ENCODE measurements at regions not wholly inside any gene's neighbourhood (a gene's known extent, or its start where the extent isn't known, plus 50 kb on each side); places are given as distances from the start of the nearest gene placed in this dataset.

DNA sequence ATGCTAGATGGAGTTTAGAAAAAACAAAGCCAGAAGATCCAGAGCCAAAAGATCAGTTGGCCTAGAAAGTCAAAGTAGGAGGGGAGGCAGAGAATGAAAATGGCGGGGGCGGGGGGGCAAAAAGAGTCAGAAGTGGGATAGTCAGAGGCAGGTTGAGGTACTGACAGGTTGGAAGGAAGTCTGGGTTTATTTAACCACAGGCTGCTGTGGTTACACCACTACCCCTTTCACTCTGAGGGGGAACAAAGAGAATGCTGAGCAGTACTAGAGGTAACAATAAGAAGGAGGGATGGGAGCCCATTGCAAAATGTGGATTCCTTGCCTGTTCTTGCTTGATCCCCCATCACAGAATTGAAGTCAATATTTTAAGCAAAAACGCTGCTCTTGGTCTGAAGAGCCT, 111.8 kb downstream of the CAVIN4 start:
- in situ Hi-C loops (cut with HindIII; ENCODE audit: low pct_unique_long_range_greater_than_20kb, low sequenced_read_pairs) (no loop called here), intact Hi-C loops (cut with micrococcal nuclease; ENCODE audit: unreplicated experiment) (no loop called here)
- no peak for TF ChIP-seq POLR2AphosphoS5 (IDR thresholded peaks at IDR 0.05; ENCODE audit: low read depth, low read length)
- DNase-seq (ENCODE audit: low read depth, low spot score) (no peak), ATAC-seq (no peak)
- H3K27ac ChIP-seq (ENCODE audit: low read length) = no peak overlapping the region
- H3K4me1 ChIP-seq (ENCODE audit: control insufficient read depth, insufficient read depth, low read length) = no peaks in the 10 kb centered on the region
- no peaks in the 10 kb centered on the region for H3K36me3 ChIP-seq (ENCODE audit: control insufficient read depth, insufficient read depth, low read length)
- CTCF ChIA-PET = no interaction called here
- no peak overlapping the region for H3K4me3 ChIP-seq (ENCODE audit: low read depth in 2 of 2, low read length in 2 of 2)
- H3K27me3 ChIP-seq (ENCODE audit: control insufficient read depth, insufficient read depth, low read length) = no peaks in the 10 kb centered on the region
- no peaks in the 10 kb centered on the region for H3K9me3 ChIP-seq (ENCODE audit: control insufficient read depth, insufficient read depth, low read depth, low read length)
- POLR2A ChIA-PET = no interaction called here
- no TSS peak for BruUV-seq (replicated peaks)

DNA sequence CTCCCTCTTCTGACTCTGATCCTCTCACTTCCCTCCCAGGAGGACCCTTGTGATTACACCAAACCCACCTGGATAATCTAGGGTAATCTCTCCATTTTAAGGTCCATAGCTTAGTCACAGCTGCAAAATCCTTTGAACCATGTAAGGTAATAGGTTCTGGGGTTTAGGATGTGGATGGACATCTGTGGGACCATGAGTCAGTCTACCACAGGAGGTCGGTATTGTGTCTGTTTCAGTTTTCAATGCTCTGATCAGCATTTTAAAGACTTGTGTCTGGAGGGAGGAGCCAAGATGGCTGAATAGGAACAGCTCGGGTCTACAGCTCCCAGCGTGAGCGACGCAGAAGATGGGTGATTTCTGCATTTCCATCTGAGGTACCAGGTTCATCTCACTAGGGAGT, 112.6 kb downstream of the CAVIN4 start:
- DNase-seq (ENCODE audit: low read depth, low spot score) (no peak), ATAC-seq (no peak)
- BruUV-seq (replicated peaks) = no TSS peak
- TF ChIP-seq POLR2AphosphoS5 (IDR thresholded peaks at IDR 0.05; ENCODE audit: low read depth, low read length) (no peak), SIN3A (IDR thresholded peaks at IDR 0.05; ENCODE audit: borderline replicate concordance, insufficient read depth, low read depth, low read length) (no peak), TCF7L2 (IDR thresholded peaks at IDR 0.05; ENCODE audit: low read depth, low read length) (no peak), CTCF (IDR thresholded peaks at IDR 0.05) (no peak)
- TF ChIP-seq, protein P1, sequence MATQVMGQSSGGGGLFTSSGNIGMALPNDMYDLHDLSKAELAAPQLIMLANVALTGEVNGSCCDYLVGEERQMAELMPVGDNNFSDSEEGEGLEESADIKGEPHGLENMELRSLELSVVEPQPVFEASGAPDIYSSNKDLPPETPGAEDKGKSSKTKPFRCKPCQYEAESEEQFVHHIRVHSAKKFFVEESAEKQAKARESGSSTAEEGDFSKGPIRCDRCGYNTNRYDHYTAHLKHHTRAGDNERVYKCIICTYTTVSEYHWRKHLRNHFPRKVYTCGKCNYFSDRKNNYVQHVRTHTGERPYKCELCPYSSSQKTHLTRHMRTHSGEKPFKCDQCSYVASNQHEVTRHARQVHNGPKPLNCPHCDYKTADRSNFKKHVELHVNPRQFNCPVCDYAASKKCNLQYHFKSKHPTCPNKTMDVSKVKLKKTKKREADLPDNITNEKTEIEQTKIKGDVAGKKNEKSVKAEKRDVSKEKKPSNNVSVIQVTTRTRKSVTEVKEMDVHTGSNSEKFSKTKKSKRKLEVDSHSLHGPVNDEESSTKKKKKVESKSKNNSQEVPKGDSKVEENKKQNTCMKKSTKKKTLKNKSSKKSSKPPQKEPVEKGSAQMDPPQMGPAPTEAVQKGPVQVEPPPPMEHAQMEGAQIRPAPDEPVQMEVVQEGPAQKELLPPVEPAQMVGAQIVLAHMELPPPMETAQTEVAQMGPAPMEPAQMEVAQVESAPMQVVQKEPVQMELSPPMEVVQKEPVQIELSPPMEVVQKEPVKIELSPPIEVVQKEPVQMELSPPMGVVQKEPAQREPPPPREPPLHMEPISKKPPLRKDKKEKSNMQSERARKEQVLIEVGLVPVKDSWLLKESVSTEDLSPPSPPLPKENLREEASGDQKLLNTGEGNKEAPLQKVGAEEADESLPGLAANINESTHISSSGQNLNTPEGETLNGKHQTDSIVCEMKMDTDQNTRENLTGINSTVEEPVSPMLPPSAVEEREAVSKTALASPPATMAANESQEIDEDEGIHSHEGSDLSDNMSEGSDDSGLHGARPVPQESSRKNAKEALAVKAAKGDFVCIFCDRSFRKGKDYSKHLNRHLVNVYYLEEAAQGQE (IDR thresholded peaks at IDR 0.05; ENCODE audit: insufficient read depth in 1 of 2, low read depth in 2 of 2, low read length in 1 of 2) = no peak
- intact Hi-C loops (cut with micrococcal nuclease; ENCODE audit: unreplicated experiment) (no loop called here), in situ Hi-C loops (cut with HindIII; ENCODE audit: low pct_unique_long_range_greater_than_20kb, low sequenced_read_pairs) (no loop called here)
- Histone ChIP-seq H3K27ac (ENCODE audit: low read length) (no peak overlapping the region), H3K4me3 (ENCODE audit: low read depth in 2 of 2, low read length in 2 of 2) (no peak overlapping the region), H3K36me3 (ENCODE audit: control insufficient read depth, insufficient read depth, low read length) (no peaks in the 10 kb centered on the region), H3K4me1 (ENCODE audit: control insufficient read depth, insufficient read depth, low read length) (no peaks in the 10 kb centered on the region), H3K9me3 (ENCODE audit: control insufficient read depth, insufficient read depth, low read depth, low read length) (no peaks in the 10 kb centered on the region), H3K27me3 (ENCODE audit: control insufficient read depth, insufficient read depth, low read length) (no peaks in the 10 kb centered on the region)
- CTCF ChIA-PET = no interaction called here
- POLR2A ChIA-PET = no interaction called here

GRCh38 chr9:100697339-100697738, 119.5 kb downstream of the CAVIN4 start:
- no TSS peak for BruUV-seq (replicated peaks)
- ChIA-PET CTCF (no interaction called here), POLR2A (no interaction called here)
- Histone ChIP-seq H3K36me3 (ENCODE audit: control insufficient read depth, insufficient read depth, low read length) (no peaks in the 10 kb centered on the region), H3K27me3 (ENCODE audit: control insufficient read depth, insufficient read depth, low read length) (no peaks in the 10 kb centered on the region), H3K27ac (ENCODE audit: low read length) (no peak overlapping the region), H3K4me3 (ENCODE audit: low read depth in 2 of 2, low read length in 2 of 2) (no peak overlapping the region), H3K9me3 (ENCODE audit: control insufficient read depth, insufficient read depth, low read depth, low read length) (no peaks in the 10 kb centered on the region), H3K4me1 (ENCODE audit: control insufficient read depth, insufficient read depth, low read length) (no peaks in the 10 kb centered on the region)
- no peak for ATAC-seq
- DNase-seq (ENCODE audit: low read depth, low spot score) = no peak
- intact Hi-C loops (cut with micrococcal nuclease; ENCODE audit: unreplicated experiment) = loop anchor here (5.0 kb wide), 1 partner anchor 95 kb away; no protein-coding TSS in a partner anchor
- in situ Hi-C loops (cut with HindIII; ENCODE audit: low pct_unique_long_range_greater_than_20kb, low sequenced_read_pairs) = no loop called here
- TF ChIP-seq TCF7L2 (IDR thresholded peaks at IDR 0.05; ENCODE audit: low read depth, low read length) = no peak
- TF ChIP-seq SIN3A (IDR thresholded peaks at IDR 0.05; ENCODE audit: borderline replicate concordance, insufficient read depth, low read depth, low read length) = no peak
- TF ChIP-seq POLR2AphosphoS5 (IDR thresholded peaks at IDR 0.05; ENCODE audit: low read depth, low read length) = no peak
- TF ChIP-seq, protein P1 (IDR thresholded peaks at IDR 0.05; ENCODE audit: insufficient read depth in 1 of 2, low read depth in 2 of 2, low read length in 1 of 2) = no peak
- TF ChIP-seq CTCF (IDR thresholded peaks at IDR 0.05) = no peak

Data from Panc1 (cell line).